HG02870 (cell line): ENCODE measurements at regions not wholly inside any gene's neighbourhood (a gene's known extent, or its start where the extent isn't known, plus 50 kb on each side); places are given as distances from the start of the nearest gene placed in this dataset.

ENCODE experiments used
- ATAC-seq: cut with Tn5 transposase; IDR thresholded peaks from one replicate; pipeline ENCODE4 v1.9.1; 2021; ENCODE audit warnings: mild to moderate bottlenecking, moderate library complexity; ENCODE audit not compliant: unreplicated experiment

DNA sequence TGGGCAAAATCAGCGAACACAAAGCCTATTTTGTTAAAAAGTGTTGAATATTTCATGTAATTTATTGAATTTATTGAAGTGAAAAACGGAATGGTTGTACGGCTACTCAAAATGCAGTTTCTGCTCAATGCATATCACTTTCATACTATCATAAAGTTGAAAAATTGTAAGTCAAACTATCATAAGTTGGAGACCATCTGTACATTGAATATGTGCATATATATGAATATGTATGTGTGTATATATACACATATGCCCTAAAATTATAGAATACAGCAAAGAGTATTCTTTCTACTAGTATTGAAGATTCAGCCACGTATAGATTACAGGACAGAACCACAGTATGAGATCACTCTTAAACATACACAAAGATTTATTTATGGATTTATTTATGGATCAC is 499.0 kb upstream of the SULF2 start:
- ATAC-seq, result no peak

DNA sequence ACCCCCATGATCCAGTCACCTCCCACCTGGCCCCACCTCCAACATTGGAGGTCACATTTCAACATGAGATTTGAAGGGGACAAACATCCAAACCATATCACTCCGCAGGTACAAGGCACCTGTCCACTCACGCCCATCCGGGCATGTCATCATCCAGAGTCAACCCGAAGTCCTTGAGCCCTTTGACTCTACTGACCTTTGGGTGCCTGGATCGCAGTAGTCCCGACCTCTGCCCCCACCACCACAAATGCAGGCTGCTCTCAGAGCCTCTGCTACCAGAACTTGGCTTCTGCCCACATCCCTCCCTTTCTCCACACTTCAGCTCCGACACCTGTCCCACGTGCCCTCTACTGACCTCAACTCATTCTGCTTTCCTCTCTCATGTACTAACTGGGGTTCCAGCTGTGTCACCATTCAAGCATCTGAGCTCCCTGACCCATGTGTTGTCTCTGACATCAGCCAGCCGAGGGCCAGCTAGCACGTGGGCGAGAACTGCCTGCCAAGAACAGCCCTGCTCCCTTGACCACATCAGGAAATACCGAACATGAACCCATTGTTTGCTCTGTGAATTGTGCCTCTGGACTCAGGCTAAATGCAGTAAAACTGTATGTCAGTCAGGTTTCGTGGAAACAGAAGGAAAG is 498.3 kb upstream of the SULF2 start:
- ATAC-seq, result no peak

DNA sequence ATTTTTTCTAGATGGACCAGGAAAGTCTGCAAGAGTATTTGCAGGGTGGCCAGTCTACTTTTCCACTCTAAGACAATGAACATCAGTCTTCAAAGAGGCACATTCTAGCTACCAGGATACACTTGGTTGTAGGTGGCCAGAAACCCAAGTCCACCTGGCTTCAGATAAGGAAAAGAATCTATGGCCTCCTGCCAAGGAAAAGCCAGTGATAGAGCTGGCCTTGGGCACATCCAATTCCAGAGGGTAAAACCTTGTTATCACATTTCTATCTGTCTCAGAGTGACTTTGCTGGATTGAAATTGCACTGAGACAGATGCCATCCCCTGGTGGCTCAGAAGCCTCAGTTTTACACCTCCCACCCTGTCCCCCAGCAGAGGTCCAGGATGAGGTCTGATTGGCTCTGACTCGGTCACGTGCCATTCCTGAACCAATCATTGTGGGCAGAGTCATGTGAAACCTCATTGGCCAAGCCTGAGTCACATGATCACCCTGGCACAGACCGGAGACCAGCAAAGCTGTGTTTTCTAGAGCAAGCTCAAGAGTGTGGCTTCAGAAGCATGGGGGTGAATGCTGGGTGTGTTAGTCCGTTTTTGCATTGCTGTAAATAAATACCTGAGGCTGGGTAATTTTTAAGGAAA is 497.4 kb upstream of the SULF2 start:
- no peak for ATAC-seq

DNA sequence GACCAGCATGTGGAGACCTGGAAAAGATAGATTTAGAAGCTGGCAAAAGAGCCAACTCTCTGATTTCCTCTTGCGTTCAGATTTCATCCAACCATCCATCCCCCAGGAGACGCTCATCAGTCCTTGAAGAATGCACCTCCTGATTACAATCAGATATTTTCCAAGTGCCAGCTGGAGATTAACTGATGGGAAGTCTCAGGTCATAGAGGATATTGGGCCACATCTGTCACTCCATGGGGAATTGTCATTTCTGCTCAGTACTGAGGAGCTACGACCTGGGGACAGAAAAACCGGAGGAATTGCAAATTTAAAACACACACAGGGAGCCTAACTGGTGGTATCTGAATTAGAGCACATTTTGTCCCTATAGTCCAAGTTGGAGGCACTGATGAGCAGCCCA is 496.2 kb upstream of the SULF2 start:
- no peak for ATAC-seq

DNA sequence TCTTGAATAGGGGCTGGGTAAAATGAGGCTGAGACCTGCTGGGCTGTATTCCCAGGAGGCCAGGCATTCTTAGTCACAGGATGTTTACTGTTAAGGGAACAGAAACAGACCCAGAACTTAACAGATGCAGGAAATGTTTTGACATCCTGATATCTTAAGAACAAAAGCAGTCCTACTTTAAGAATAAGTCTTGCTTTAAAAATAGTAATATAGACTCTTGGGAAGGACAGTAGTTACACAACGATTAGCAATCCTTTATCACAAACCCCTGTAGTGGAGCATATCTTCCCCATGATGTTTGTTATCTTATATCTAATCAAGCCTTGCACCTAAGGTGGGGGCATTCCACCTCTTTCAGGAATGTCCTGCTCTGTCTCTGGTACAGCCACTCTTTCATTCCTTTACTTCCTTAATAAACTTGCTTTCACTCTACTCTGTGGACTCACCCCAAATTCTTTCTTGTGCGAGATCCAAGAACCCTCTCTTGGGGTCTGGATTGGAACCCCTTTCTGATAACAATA is 493.7 kb upstream of the SULF2 start:
- no peak for ATAC-seq

DNA sequence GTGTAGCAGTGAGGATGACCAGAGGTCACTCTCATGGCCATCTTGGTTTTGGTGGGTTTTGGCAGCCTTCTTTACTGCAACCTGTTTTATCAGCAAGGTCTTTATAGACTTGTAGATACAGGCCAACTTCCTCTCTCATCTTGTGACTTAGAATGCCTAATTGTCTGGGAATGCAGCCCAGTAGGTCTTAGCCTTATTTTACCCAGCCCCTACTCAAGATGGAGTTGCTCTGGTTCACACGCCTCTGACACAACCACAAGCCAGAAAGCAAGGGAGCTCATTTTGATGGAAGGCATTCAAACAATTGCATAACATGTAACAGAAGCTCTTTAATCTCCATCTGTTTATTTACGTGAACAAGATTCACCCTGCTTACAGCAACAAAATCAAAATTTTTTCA is 492.0 kb upstream of the SULF2 start:
- ATAC-seq, result no peak

DNA sequence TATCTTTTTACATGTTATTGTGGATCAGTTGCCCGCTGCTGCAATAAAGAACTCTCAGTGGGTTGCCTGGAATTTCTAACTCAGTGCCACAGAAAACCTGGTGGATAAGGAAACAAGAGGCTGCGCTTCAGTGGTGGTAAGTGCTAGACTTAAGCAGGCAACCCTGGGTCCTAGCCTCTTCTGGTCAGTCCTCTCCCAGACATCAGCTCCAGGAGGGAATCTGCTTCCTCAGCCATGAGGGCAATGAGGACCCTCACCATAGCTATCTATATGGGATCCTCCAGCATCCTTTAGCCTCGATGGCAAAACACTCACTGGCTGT is 490.7 kb upstream of the SULF2 start:
- ATAC-seq, result no peak

DNA sequence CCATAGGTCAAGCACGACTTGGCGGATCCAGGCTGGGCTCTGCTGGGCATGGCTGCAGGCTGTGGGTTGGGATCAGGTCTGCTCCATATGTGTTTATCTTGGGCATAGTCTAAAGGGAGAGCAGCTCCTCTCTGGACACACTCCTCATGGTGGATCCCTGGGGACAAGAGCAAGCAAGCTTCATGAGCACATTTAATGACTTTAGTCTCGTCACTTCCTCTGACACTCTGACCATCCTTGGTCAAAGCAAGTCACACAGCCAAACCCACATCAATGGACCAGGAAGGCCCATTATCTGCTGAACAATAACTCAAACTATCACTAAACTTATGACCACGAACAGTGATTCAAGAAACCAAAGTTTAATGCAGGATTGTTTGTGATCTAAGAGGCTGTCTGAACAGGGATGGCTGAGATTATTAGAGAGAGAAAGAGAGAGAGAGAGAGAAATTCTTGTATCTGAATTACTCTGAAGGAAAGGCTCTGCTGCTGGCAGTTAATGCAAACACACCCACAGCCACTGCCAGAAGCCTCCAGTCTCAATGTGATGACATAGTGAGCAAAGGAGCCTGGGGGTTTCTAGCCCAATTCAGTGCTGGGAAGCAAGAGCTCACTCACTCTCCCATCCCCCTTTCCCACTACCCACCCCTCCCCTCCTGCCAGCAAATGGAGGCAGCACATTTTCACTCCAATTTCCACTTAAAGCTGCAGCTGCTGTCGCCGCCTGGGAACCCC is 490.2 kb upstream of the SULF2 start:
- ATAC-seq, result no peak

DNA sequence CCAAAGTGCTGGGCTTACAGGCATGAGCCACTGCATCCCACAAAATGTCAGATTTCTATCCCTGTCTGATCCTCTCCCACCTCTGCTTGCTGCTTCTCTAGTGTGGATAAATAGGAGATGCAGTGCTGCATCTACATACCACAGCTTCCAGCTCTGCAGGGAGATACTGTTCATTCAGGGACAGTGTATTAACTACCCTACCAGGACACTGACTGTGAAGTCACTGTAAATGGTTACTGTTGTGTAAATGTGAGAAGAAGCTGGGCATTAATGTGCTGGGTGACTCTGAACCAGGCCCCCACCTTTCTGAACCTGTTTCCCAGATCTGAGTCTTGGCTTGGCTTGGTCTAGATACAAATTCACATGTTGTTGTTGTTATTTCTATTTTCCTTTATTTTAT is 488.6 kb upstream of the SULF2 start:
- no peak for ATAC-seq

DNA sequence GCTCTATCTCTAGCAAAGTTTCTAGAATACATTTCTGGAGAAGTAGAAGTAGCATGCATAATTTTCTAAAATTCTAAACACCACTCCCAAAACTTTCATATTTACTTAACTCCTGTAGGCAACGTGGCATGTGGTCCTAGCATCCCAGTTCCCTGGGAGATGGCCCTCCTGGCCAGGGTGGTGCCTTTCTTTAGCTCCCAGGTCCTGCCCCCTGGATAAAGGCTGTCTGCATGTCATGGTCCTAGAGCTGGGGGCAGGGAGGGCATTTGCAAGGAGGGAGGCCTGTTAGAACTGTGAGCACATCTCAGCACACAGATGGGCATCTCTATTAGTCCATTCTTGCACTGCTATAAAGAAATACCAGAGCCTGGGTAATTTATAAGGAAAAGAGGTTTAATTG is 485.6 kb upstream of the SULF2 start:
- no peak for ATAC-seq

DNA sequence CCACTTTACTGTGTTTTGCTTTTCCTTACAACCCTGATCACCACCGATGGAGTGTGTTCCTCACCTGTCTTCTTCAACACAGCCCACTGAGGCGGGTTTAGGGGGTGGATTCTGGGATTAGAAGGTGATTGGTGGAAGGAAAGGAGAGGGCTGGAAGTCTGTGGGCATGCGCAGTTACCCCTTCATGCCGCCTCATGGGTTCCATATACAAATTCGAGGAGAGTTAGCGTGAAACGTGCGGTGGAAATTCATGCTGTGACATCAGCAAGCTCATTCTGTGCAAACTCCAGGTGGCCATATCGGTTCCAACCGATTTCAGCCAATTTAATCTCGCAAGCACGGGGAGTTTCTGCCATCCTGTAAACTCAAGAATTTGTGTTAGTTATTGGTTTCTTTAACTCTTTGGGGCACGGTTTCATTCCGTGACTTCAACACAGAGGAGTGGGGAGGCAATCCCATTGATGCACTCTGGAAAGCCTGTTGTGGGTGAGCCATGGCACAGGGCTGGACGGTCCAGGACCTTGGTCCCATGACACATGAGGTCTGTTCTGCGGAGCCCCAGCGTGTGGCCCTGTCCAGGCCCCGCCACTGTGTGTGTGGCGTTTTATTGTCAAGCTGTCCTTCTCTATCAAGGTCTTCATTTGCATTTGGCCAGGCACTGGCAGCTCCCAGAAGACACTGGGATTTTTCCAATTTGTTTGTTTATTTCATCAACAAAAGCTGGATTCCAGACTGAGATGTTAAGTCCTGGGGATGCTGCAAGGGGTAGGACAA is 482.8 kb upstream of the SULF2 start:
- no peak for ATAC-seq

DNA sequence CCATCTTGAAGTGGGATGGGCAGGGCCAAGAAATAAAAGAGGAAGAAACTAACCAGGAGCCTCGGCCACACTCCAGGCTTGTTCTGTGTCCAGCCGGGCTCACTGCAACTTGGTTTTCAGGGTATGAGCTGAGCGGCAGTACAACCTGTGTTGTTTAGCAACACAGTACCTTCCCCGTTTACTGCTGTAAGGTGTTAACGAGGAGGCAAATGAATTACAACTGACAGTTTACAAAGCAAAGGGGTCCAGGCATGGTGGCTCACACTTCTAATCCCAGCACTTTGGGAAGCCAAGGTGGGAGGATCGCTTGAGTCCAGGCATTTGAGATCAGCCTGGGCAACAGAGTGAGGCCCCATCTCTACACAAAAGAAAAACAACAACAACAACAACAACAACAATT is 481.3 kb upstream of the SULF2 start:
- ATAC-seq, result no peak

DNA sequence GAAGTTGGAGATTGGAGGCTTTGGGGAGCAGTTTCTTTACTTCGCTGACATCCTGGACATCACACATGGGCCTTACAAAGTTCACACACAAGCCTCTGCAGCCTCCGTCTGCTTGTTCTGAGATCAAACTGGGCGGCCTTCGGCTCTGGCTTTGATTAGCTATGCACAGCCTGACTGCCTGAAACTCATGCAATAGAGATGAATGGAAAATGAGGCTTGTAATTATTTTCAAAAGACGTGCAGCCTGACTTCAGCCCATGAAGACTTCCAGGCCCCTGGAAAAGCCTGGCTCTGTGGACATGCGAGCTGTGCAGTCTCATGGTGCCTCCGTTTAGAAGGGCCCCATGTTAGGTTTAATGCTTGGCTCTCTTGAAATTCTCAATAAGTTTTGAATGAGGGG is 480.5 kb upstream of the SULF2 start:
- ATAC-seq, result no peak

DNA sequence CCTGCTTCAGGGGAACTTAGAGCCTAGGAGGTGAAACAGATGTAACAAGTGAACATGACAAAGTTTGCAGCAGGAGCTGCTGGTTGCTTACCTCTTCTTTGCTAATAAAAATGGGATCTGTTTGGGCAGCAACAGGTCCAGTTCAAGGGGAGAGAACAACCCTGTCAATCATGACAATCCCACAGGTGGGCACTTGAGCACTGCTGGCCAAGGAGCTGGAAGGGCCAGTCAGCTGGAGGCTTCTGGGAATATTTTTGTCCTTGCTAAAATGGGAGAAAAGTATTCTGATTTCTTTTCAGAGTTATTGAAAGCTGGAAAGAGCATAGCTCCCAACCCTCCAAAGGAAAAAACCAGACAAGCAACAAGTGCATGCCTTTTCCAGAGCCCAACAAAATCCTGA is 477.7 kb upstream of the SULF2 start:
- ATAC-seq, result no peak

DNA sequence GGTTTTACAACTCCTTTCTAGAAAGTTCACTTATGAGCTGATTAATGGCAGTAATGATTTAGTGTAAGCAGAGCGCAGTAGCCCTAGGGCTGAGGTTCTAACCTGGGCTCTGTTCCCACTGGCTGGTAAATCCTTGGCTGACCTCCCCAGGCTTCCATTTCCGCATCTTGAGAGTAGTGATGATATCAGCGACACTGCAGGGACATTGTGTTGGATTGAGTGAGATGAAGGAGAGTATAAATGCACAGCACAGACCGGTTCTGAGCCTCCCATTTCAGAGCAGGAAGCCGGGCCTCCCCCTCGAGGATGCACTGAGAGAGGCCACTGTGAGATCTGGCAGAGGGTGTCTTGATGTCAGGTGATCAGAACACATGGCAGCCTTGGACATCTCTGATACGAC is 477.2 kb upstream of the SULF2 start:
- ATAC-seq, result no peak

DNA sequence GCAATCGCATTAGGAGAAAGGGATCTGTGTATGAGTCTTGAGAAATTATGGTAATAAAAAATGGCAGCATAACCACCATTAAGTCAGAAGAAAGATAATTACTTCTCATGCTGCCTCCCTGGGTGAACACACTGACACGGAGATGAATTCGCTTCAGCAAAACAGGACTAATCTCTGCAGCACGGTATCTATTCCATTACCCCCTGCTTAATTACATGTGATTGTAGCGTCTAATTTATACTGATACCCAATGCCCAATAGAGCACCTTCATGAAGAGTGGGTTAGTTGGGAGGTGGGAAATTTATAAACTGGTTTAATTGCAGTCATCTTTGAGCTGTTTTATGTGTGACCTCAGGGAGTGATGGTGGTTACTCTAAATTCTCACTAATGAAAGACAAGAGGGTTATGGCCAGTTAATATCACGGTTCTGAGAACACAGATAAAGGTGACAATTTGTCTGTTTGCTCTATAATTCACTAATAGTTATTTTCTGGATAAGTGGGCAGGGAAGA is 476.2 kb upstream of the SULF2 start:
- ATAC-seq, result no peak

DNA sequence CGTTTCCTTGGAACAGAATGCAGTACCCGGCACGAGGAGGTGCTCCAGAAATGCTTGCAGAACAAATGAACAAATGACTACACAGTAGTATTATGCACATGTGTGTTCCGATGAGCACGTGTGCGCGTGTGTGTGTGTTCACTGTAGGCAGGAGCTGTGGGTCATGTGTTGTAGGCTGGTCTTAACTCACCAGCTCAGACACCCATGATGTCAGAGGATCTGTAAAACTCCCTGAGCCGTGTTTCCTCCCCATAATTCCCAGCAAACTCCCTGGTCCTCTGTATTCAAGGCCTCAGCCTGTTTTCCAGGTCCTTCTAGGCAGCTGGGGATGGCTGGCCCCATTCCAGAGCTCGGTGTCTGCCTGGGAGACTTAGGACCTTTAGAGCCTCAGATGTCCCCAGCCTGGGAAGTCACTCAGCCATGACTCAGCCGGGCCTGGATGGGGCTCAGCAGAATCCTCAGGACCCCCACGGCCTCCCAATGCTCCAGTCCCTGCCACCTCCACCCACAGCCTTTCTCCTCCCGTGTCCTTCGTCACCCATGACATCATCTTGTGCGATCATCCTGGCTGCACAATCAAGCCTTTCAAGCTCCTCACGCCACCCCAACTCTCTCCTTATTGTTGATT is 475.0 kb upstream of the SULF2 start:
- no peak for ATAC-seq

DNA sequence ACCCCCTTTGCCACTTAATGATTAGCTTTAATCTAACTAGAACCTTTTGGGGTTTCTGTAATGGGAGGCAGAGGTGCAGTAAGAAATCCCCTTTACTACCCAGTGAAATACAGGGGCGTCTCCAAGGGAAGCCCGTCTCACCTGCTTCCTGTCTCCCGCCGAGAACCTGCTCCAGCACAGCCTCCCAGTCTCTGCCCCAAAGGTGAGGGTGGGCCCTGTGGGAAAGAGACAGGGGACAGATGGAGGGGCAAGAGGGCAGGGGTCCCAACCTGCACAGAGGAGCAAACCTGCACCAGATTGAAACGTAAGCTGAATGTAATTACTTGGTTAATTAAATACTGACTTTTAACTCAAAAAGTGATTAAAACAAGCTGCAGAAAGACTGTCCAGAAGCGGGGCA is 474.2 kb upstream of the SULF2 start:
- no peak for ATAC-seq

DNA sequence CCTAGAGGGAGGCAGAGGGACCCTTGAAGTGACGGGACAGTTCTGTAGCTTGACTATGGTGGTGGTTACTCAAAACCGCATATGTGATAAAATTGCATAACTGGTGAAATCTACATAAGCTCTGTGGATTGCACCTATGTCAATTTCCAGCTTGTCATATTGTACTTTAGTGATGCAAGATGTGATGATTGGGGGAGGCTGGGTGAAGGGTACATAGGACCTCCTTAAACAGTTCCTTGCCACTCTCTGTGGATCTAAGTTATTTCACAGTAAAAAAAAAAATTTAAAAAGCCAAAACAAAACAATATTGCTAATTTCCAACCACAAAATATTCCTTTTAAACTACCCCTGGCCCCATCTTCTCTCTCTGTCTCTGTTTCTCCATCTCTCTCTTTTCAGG is 472.6 kb upstream of the SULF2 start:
- ATAC-seq, result no peak

DNA sequence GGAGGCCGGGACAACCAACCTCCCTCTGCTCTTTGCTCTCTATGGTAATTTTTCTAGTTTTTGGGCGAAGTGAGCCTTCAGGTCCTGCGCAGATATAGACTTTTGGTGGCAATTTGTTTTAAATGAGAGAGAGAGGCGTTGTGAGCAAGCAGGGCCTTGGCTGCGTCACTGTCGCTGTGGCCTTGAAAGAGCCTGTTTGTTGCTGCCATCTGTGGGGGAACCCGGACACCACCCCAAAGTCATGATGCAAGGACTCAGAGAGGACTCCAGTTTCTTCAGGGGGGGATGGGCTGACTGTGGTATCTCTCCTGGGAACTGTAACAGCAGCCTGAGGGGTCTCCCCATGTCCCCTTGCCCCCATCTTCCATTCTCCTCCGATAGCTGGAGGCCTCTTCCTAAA is 462.7 kb upstream of the SULF2 start:
- ATAC-seq, result no peak
